SKM-1 (cell line): ENCODE measurements at regions not wholly inside any gene's neighbourhood (a gene's known extent, or its start where the extent isn't known, plus 50 kb on each side); places are given as distances from the start of the nearest gene placed in this dataset.

Source experiments
- DNase-seq: peaks from one replicate; lab custom pipeline; 2025; ENCODE audit not compliant: unreplicated experiment; lab: John Stamatoyannopoulos, UW

- no peak for DNase-seq
Measured at GRCh38 chr21:27764056-27764455, 797.2 kb upstream of the ADAMTS5 start.

- DNase-seq = no peak
Measured at GRCh38 chr21:27761623-27762022, 794.7 kb upstream of the ADAMTS5 start.

- DNase-seq = no peak
Measured at GRCh38 chr21:27759820-27760219, 792.9 kb upstream of the ADAMTS5 start.

GRCh38 chr21:27759091-27759659 lies 792.3 kb upstream of the ADAMTS5 start:
- no peak for DNase-seq

- no peak for DNase-seq
Measured at GRCh38 chr21:27756191-27756590, 789.3 kb upstream of the ADAMTS5 start.

GRCh38 chr21:27743971-27744564 lies 777.2 kb upstream of the ADAMTS5 start:
- DNase-seq = no peak

DNA sequence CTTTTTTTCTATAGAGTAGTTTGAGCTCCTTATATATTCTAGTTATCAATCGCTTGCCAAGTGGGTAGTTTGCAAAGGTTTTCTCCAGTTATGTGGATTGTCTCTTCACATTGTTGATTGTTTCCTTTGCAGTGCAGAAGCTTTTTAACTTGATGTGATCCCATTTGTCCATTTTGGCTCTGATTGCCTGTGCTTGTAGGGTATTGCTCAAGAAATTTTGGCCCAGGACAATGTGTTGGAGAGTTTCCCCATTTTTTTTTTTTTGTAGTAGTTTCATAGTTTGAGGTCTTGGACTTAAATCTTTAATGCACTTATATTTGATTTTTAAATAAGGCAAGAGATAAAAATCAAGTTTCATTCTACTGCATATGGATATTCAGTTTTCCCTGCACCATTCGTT lies 774.8 kb upstream of the ADAMTS5 start:
- DNase-seq = no peak

GRCh38 chr21:27740084-27740483 lies 773.2 kb upstream of the ADAMTS5 start:
- DNase-seq = no peak

- no peak for DNase-seq
Measured at GRCh38 chr21:27739187-27739586, 772.3 kb upstream of the ADAMTS5 start.

- DNase-seq = no peak
Measured at GRCh38 chr21:27735699-27736098, 768.8 kb upstream of the ADAMTS5 start.

DNA sequence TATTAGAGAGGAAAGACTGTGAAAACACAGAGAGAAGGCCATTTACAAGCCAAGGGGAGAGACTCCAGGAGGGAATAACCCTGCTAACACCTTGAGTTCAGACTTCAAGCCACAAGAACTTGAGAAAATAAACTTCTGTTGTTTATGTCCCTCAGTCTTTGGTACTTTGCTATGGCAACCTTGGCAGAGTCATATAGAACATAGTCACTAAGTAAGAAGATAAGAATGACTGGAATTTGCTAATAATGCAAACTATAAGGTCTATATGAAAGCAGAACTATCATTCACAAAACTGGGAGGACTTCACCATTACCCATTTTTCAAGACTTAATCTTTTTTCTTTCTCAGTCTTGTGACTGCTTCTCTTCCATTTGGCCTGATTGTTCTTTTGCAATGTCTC lies 767.3 kb upstream of the ADAMTS5 start:
- DNase-seq = no peak

DNA sequence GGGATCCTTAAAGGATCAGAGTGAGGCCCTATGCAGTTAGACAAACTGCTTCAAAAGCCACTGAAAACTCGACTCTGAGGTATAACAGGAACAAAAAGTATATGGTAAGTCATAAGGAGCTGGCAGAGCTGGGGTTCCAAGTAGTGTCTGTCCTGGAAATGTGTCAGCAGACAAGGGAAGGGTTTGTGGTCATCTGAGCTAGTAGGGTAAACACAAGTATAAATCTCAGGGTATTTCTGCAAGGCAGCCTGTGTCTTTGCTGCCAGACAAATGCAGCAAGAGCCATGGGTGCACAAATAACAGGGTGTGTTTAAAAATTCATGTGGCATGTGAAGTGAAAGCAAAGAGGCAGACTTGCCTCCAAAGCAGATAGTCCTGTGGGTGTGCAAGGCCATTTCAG lies 759.0 kb upstream of the ADAMTS5 start:
- DNase-seq = no peak

- DNase-seq = no peak
Measured at GRCh38 chr21:27722095-27722494, 755.2 kb upstream of the ADAMTS5 start.

- DNase-seq = no peak
Measured at GRCh38 chr21:27721675-27722074, 754.8 kb upstream of the ADAMTS5 start.

- no peak for DNase-seq
Measured at GRCh38 chr21:27719226-27719625, 752.3 kb upstream of the ADAMTS5 start.

GRCh38 chr21:27715131-27715530 lies 748.2 kb upstream of the ADAMTS5 start:
- DNase-seq = no peak

- DNase-seq = no peak
Measured at GRCh38 chr21:27713154-27714109, 746.5 kb upstream of the ADAMTS5 start.

DNA sequence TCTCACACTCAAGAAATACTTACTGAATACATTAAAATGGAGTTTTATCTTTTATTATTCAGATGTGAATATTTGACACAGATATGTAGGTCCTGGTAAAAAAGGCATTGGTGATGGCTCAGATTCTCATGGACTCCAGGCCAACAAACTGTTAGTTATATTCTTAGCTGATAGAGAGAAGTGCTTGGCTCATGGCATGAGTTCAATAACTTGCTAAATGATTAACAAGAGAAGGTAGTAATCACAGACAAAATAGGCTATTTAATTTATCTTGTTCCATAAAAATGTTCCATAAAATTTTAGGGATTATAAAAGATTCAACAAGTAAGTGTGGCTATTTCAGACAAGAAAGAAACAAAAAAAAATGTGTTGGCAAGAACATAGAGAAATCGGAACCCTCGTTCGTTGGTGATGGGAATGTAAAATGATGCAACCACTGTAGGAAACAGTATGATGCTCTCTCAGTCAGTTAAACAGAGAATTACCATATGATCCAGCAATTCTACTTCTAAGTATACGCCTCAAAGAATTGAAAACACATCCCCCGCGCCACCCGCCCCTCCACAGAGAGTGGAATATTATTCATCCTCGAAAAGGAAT lies 737.8 kb upstream of the ADAMTS5 start:
- DNase-seq = no peak

DNA sequence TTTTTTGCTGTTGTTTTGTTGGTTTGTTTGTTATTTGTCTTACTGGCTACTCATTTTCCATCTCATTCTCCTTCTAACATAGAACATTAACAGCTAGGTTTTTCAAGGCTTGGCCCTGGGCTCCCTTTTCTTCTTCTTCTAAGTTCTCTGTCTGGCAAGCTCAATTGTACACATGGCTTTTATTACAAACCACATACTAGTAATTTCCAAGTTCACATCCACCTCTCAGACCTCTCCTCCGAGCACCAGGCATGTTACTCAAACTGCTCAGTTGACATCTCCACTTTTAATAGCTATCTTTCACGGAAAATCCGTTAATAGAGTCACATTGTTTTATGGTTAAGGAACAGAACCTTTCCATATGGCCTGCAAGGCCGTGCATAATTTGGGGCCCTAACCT lies 736.9 kb upstream of the ADAMTS5 start:
- no peak for DNase-seq

DNA sequence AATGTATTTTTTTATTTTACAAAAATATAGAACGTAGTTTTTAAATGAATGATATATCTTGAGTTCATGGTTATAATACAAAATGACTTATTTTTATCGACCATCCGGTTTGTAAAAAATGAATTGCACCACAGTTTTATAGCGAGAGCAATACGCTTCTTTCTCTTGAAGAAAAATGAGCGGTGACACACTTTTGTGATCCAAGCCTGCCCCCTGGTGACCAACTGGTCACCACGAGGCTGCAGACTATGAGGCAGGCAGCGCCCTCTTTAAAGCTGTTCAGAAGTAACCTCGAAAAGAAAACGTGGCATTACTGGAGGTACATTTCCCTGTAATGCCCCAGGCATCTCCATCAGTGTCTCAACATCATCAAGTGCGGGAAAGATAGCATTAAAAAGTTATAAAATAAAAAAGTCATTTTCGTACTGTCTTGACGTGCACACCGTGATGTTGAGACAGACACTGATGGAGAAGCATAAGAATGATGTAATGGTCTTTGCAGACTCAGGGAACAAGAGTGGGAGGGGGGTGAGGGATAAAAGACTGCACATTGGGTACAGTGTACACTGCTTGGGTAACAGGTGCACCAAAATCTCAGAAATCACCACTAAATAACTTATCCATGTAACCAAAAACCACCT lies 734.2 kb upstream of the ADAMTS5 start:
- DNase-seq = peak; percentile 37

- no peak for DNase-seq
Measured at GRCh38 chr21:27695246-27695645, 728.4 kb upstream of the ADAMTS5 start.
